EL (cell line): ENCODE measurements at regions not wholly inside any gene's neighbourhood (a gene's known extent, or its start where the extent isn't known, plus 50 kb on each side); places are given as distances from the start of the nearest gene placed in this dataset.
A peak's percentile ranks its signal among the peaks of the same experiment; 100 is the strongest.
"Not testable (repeated sequence)": the region's sequence is repeated elsewhere in the genome, so short reads cannot be mapped to it uniquely, and the experiment has no call there.

Source experiments
- DNase-seq: peaks from one replicate; pipeline ENCODE4 v3.0.0-alpha.2; 2016

DNA sequence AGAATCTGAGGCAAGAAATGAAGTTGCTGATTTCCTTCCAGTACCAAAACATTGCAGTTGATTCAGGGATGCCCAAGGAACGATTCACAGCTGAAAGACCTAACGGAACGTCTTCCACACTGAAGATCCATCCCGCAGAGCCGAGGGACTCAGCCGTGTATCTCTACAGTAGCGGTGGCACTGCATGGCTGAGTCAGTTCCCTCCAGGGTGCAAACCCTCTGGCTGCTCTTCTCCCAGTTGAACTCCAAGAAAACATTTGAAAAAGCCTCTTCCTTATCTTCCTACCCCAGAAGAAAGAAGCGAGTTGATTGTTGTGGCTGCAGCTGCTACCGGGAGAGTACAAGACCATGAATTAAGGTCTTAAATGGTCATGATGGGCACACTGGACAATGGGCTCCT lies 147.1 kb upstream of the PRSS1 start:
- DNase-seq, result peak; percentile 48

- no peak for DNase-seq
Observed at GRCh38 chr7:142598297-142598696, 151.0 kb upstream of the PRSS1 start.

DNA sequence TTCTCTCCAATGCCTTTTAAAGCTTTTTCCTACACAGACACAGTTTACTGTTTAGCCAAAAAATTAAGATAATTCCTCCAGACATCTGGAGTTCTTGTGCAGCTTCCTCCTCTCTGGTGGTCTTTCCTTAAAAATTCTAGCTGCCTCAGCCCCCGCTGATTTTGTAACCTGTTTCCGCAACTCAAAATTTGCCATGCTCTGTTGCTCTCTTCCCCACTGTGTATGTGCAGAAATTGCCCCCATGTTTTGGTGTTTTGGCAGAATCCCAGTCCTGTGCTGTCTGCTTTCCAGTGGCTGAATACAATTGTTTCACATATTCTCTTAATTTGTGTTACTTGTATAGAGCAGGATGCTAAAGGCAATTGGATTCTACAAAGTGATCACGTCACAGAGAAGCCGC lies 151.7 kb upstream of the PRSS1 start:
- no peak for DNase-seq

- DNase-seq, result no peak
Observed at GRCh38 chr7:142595816-142596516, 153.3 kb upstream of the PRSS1 start.

DNA sequence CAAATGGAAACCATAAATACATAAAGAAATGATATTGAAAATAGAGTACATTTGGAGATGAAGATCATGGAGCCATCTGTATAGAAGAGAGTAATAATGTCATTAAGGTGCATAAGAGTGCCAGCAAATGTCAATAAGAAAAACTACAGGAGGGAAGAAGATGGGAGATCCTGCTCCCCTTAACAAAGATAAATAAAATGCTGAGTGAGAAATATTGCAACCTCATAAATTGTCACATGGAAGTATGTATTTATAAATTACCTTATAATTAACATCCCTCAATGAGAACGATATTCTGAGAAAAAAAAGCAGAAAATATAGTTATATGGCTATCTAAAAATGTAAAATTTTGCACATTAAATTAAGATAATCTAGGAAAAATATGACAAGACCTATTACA lies 155.2 kb upstream of the PRSS1 start:
- no peak for DNase-seq

GRCh38 chr7:142593106-142593505 lies 156.2 kb upstream of the PRSS1 start:
- DNase-seq, result no peak

- no peak for DNase-seq
Observed at GRCh38 chr7:142592664-142593063, 156.6 kb upstream of the PRSS1 start.

- DNase-seq, result no peak
Observed at GRCh38 chr7:142592231-142592630, 157.0 kb upstream of the PRSS1 start.

- no peak for DNase-seq
Observed at GRCh38 chr7:142590830-142591457, 158.3 kb upstream of the PRSS1 start.

- DNase-seq, result no peak
Observed at GRCh38 chr7:142590077-142590476, 159.2 kb upstream of the PRSS1 start.

GRCh38 chr7:142587578-142588191 lies 161.6 kb upstream of the PRSS1 start:
- peak; percentile 79 for DNase-seq

DNA sequence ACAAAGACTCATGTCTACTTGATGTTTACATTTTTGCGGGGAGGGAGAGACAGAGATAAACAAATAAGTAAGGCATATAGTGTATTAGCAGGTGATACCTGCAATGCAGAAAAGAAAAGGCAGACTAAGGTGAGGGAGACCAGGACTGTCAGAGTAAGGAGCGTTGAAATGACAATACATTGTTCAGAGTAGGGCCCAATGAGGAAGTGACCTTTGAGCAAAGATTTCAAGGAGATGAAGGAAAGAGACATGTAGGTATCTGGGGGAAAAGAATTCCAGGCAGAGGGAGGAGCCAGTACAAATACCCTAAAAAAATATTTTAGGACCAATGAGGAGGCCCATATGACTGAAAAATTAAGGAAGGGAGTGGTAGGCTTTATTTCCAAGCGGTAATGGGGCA lies 162.7 kb upstream of the PRSS1 start:
- no peak for DNase-seq

- DNase-seq, result peak; percentile 30
Observed at GRCh38 chr7:142585425-142585824, 163.8 kb upstream of the PRSS1 start.

- DNase-seq, result peak; percentile 52
Observed at GRCh38 chr7:142584765-142585164, 164.5 kb upstream of the PRSS1 start.

DNA sequence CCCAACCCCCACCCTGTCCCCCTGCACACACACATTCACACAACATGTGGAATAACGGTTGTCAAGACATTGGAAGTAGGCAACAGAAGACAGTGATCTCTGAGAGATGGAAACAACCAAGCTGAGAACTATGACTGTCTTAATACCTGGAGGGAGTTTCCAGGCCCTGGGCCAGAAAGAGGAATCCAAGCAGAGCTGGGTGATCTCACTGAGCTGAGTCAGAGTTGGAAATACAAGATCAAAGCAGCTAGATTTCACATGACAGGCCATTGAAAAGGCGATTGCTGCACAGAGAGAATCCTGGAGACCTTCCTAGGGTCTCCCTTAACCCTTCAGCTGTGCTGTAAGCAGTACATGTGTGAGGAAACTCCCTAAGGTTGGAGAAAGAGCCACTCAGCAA lies 165.8 kb upstream of the PRSS1 start:
- peak; percentile 88 for DNase-seq

DNA sequence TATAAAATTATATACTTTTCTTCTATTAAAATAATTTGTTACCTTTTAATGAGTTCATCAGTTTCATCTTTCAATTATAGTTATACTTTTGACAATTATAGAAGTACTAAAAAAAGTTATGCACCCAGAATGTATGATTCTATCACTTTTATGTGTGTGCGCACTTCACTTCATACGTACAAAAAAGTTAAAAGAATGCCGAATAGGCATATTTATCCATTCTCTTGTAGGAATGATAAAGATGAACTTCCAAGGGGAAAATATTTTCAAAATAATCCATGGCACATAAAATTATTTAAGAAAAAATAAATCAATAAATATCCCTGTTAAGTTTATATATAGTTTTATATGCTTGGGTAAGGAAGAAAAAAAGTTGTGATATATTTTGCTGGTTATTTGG lies 166.9 kb upstream of the PRSS1 start:
- no peak for DNase-seq

DNA sequence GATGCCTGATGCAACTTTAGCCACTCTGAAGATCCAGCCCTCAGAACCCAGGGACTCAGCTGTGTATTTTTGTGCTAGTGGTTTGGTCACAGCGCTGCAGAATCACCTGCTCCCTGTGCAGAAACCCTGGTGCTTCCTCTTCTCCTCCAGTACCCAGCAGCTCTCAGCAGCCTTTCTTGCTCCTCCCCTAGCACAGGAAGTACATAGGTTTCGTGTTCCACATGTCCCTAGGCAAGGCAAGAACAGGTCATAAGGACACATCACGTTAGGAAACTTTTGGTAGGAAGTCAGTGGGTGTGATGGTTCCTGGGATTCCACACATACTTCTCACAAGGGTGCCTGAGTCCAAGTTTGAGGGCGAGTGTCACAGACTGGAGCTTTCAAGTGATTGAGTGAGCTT lies 167.9 kb upstream of the PRSS1 start:
- peak; percentile 68 for DNase-seq

- no peak for DNase-seq
Observed at GRCh38 chr7:142579946-142580345, 169.3 kb upstream of the PRSS1 start.

DNA sequence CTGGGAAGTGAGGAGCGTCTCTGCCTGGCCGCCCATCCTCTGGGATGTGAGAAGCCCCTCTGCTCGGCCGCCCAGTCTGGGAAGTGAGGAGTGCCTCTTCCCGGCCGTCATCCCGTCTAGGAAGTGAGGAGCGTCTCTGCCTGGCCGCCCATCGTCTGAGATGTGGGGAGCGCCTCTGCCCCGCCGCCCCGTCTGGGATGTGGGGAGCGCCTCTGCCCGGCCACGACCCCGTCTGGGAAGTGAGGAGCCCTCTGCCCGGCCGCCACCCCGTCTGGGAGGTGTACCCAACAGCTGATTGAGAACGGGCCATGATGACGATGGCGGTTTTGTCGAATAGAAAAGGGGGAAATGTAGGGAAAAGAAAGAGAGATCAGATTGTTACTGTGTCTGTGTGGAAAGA lies 173.9 kb upstream of the PRSS1 start:
- DNase-seq, result not testable (repeated sequence)

DNA sequence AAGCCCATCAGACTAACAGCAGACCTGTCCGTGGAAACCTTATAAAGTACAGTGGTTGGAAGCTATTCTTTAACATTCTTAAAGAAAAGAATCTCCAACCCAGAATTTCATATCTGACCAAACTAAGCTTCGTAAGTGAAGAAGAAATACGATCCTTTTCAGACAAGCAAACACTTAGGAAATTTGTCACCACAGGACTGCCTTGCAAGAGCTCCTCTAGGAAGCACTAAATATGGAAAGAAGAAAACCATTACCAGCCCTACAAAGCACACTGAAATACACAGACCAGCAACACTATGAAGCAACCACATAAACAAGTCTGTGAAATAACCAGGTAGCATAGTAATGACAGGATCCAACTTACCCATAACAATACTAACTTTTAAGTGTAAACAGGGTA lies 177.7 kb upstream of the PRSS1 start:
- DNase-seq, result no peak

DNA sequence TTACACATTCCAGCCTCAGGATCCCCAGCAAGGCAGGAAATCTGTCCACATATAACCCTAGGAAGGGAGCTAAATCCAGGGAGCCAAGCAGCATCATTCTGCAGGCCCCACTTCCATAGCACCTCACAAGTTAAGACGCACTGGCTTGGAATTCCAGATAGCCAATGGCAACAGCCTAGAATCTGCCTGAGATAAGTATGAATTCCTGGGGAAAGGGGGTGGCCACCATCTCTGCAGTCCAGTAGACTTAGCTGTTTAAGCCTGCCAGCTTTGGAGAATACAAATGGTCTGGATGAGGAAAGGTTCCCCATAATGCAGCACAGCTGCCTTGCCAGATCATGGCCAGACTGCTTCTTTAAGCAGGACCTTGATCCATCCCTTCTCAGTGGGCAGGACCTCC lies 179.4 kb upstream of the PRSS1 start:
- no peak for DNase-seq

DNA sequence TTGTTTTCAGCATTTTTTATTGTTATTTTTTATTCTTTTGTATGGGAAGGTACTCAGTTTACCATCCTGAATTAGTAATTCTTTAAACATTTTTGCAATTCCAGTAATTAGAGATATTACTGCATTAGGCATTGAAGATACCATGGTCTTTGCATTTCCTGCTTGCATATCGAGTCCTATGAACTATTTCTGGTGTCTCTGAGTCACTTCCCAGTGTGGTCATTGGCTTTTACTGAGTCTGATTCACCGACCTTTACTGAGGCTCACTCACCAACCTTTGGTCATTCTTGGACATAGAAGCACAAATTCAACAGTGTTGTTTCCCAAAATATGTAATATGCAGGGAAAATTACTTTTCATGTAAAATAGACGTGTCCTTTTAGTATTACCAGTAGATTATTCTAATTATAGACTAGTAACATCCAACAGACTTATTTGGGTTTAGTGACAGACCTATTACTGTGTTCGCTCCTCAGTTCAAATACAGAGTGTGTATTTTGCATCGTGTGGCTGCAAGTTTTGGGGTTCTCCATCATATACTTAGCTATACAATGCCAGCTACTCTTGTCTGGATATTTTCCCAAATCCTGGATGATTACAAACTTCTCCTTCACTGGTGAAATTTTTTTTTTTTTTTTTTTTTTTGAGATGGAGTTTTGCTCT lies 180.7 kb upstream of the PRSS1 start:
- DNase-seq, result peak; percentile 89

DNA sequence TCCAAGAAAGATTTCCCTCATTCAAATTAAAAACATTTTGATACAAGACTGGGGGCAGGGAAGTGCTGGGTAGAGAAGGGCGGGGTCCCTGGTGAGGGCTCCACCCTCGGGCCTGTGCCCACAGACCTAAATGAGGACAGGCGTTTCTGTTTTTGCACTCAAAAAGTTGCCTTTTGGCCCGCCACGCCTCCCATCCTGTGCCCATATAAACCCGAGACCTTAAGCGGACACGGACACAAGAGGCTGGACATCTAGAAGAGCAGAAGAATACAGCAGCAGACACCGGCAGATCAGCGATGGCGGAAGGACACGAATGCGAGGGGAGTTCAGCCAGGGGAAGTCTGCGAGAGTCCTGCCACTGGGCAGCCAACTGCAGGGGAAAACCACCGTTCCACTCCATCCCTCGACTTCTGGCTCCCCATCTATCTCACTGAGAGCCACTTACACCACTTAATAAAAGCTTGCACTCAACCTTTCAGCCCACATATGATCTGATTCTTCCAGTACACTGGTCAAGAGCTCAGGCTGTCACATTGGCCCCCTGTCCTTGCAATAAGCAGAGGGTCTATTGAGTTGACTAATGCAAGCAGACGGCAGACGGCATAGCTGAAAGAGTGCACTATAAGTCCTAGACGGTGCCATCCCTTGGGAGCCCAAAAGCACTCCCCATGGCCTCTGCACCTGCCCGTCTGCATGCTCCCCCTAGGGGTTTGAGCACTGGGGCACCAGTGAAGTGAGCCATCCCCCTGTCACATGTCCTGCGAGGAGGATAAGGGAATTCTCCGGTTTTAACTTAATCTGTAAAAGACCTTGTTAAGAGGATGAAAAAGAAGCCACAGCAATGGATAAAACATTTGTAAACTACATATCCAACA lies 181.8 kb upstream of the PRSS1 start:
- DNase-seq, result no peak
